Esophagus squamous epithelium (tissue), 4 donors: ENCODE measurements at regions not wholly inside any gene's neighbourhood (a gene's known extent, or its start where the extent isn't known, plus 50 kb on each side); places are given as distances from the start of the nearest gene placed in this dataset.

ENCODE experiments used
- POLR2A ChIP-seq, 4 donors: fragments of 450-650 bp; IDR thresholded peaks; one replicate each; pipeline ENCODE4 v1.6.1; 2017; ENCODE audit warnings: antibody characterized with exemption in 4 of 4, mild to moderate bottlenecking in 4 of 4, moderate library complexity in 3 of 4
- TF ChIP-seq, protein P1 (sequence below), 6 experiments: fragments of 450-650 bp in 4 of 6; fragments of 200-600 bp in 2 of 6; sonication (generic) in 2 of 6; IDR thresholded peaks; one replicate each; pipeline ENCODE4 v1.5.1; 2016 to 2019; ENCODE audit warnings: antibody characterized with exemption in 6 of 6, mild to moderate bottlenecking in 4 of 6, moderate library complexity in 4 of 6

DNA sequence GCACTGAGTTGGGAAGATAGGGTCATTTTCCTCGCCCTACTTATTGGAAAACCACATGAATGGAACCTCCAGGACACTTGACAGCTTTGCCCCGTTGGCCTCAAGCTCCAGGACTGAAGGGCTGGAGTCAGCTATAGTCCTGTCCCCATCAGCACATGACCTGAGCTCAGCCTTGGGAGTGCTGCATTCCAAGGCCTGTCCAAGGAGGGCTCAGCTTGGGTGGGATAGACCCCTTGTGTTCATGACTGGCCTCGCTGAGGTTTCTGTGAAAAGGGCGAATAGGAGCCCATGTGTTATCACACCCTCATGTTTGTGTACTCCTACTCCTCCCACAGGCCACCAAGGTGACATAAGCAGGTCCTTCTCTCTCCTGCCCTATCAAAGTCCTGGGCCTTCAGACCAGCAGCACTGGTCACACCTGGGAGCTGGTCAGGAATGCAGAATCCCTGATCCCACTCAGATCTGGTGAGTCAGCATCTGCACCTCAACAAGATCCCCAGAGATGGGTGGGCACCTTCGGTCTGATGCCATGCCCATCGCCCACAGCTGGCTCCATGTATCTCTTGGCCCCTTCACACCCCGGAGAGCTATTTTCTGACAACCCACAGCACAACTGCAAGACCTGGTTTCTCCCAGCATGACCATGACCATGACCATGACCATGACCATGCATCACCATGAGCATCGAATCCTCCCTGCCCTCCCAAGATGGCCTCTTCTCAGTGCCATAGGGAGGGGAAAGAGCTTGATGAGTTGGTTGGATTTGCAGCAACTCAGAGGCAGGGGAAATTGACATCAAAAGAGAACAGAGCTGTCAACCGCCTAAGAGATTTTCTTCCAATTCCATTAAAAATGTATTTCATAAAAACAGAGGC, 83.0 kb upstream of the RAB6C start:
- TF ChIP-seq, protein P1, sequence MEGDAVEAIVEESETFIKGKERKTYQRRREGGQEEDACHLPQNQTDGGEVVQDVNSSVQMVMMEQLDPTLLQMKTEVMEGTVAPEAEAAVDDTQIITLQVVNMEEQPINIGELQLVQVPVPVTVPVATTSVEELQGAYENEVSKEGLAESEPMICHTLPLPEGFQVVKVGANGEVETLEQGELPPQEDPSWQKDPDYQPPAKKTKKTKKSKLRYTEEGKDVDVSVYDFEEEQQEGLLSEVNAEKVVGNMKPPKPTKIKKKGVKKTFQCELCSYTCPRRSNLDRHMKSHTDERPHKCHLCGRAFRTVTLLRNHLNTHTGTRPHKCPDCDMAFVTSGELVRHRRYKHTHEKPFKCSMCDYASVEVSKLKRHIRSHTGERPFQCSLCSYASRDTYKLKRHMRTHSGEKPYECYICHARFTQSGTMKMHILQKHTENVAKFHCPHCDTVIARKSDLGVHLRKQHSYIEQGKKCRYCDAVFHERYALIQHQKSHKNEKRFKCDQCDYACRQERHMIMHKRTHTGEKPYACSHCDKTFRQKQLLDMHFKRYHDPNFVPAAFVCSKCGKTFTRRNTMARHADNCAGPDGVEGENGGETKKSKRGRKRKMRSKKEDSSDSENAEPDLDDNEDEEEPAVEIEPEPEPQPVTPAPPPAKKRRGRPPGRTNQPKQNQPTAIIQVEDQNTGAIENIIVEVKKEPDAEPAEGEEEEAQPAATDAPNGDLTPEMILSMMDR (IDR thresholded peaks at IDR 0.05): no peak
- TF ChIP-seq POLR2A (IDR thresholded peaks at IDR 0.05): no peak
